ENCODE measurements at regions not wholly inside any gene's neighbourhood (a gene's known extent, or its start where the extent isn't known, plus 50 kb on each side); places are given as distances from the start of the nearest gene placed in this dataset.
"Not testable (repeated sequence)": the region's sequence is repeated elsewhere in the genome, so short reads cannot be mapped to it uniquely, and the experiment has no call there.

- Histone ChIP-seq H3K9me3 (ENCODE audit: control insufficient read depth, low read length) (peaks cover 44% of the 10 kb centered on the region), H3K27ac (ENCODE audit: insufficient read depth, low read depth, low read length, poor library complexity, severe bottlenecking) (no peak overlapping the region), H3K4me3 (ENCODE audit: insufficient read depth, low read depth, low read length) (no peak overlapping the region), H3K36me3 (ENCODE audit: control insufficient read depth, insufficient read depth, low read length) (no peaks in the 10 kb centered on the region), H3K27me3 (ENCODE audit: control insufficient read depth, insufficient read depth, low read length, poor library complexity, severe bottlenecking) (no peaks in the 10 kb centered on the region), H3K4me1 (ENCODE audit: control insufficient read depth, insufficient read depth, low read length) (no peaks in the 10 kb centered on the region)
- 65 to 72% methylated on average over 5 of the region's 5 CpGs for WGBS, 2 experiments
These were observed 760.8 kb upstream of the TPTE start for GRCh38 chr21:9760398-9761074.

GRCh38 chr21:9763306-9763705 lies 758.1 kb upstream of the TPTE start:
- Histone ChIP-seq H3K27me3 (ENCODE audit: control insufficient read depth, insufficient read depth, low read length, poor library complexity, severe bottlenecking) (no peaks in the 10 kb centered on the region), H3K4me1 (ENCODE audit: control insufficient read depth, insufficient read depth, low read length) (no peaks in the 10 kb centered on the region), H3K4me3 (ENCODE audit: insufficient read depth, low read depth, low read length) (no peak overlapping the region), H3K27ac (ENCODE audit: insufficient read depth, low read depth, low read length, poor library complexity, severe bottlenecking) (no peak overlapping the region), H3K36me3 (ENCODE audit: control insufficient read depth, insufficient read depth, low read length) (no peaks in the 10 kb centered on the region), H3K9me3 (ENCODE audit: control insufficient read depth, low read length) (peaks cover 51% of the 10 kb centered on the region)
- WGBS, 2 experiments = 68 to 79% methylated on average over 3 of the region's 3 CpGs

GRCh38 chr21:9763807-9764206 lies 757.6 kb upstream of the TPTE start:
- Histone ChIP-seq H3K27me3 (ENCODE audit: control insufficient read depth, insufficient read depth, low read length, poor library complexity, severe bottlenecking) (no peaks in the 10 kb centered on the region), H3K4me1 (ENCODE audit: control insufficient read depth, insufficient read depth, low read length) (no peaks in the 10 kb centered on the region), H3K27ac (ENCODE audit: insufficient read depth, low read depth, low read length, poor library complexity, severe bottlenecking) (no peak overlapping the region), H3K4me3 (ENCODE audit: insufficient read depth, low read depth, low read length) (no peak overlapping the region), H3K9me3 (ENCODE audit: control insufficient read depth, low read length) (peaks cover 49% of the 10 kb centered on the region), H3K36me3 (ENCODE audit: control insufficient read depth, insufficient read depth, low read length) (no peaks in the 10 kb centered on the region)
- 67 to 71% methylated on average over 4 of the region's 4 CpGs for WGBS, 2 experiments

- H3K9me3 ChIP-seq (ENCODE audit: control insufficient read depth, low read length) = peaks cover 50% of the 10 kb centered on the region
- not testable (repeated sequence) for H3K27ac ChIP-seq (ENCODE audit: insufficient read depth, low read depth, low read length, poor library complexity, severe bottlenecking); H3K27me3 ChIP-seq (ENCODE audit: control insufficient read depth, insufficient read depth, low read length, poor library complexity, severe bottlenecking); H3K4me1 ChIP-seq (ENCODE audit: control insufficient read depth, insufficient read depth, low read length); H3K36me3 ChIP-seq (ENCODE audit: control insufficient read depth, insufficient read depth, low read length); H3K4me3 ChIP-seq (ENCODE audit: insufficient read depth, low read depth, low read length)
- 77 to 78% methylated on average over 6 of the region's 6 CpGs for WGBS, 2 experiments
These were observed 757.1 kb upstream of the TPTE start for GRCh38 chr21:9764294-9764693.

GRCh38 chr21:9765538-9765937 lies 755.8 kb upstream of the TPTE start:
- H3K36me3 ChIP-seq (ENCODE audit: control insufficient read depth, insufficient read depth, low read length); H3K4me3 ChIP-seq (ENCODE audit: insufficient read depth, low read depth, low read length); H3K27me3 ChIP-seq (ENCODE audit: control insufficient read depth, insufficient read depth, low read length, poor library complexity, severe bottlenecking); H3K27ac ChIP-seq (ENCODE audit: insufficient read depth, low read depth, low read length, poor library complexity, severe bottlenecking); H3K4me1 ChIP-seq (ENCODE audit: control insufficient read depth, insufficient read depth, low read length): not testable (repeated sequence)
- peaks cover 48% of the 10 kb centered on the region for H3K9me3 ChIP-seq (ENCODE audit: control insufficient read depth, low read length)
- WGBS, 2 experiments = 51 to 64% methylated on average over 1 of the region's 1 CpG

- not testable (repeated sequence) for H3K36me3 ChIP-seq (ENCODE audit: control insufficient read depth, insufficient read depth, low read length); H3K27me3 ChIP-seq (ENCODE audit: control insufficient read depth, insufficient read depth, low read length, poor library complexity, severe bottlenecking); H3K4me1 ChIP-seq (ENCODE audit: control insufficient read depth, insufficient read depth, low read length); H3K4me3 ChIP-seq (ENCODE audit: insufficient read depth, low read depth, low read length); H3K27ac ChIP-seq (ENCODE audit: insufficient read depth, low read depth, low read length, poor library complexity, severe bottlenecking)
- H3K9me3 ChIP-seq (ENCODE audit: control insufficient read depth, low read length) = peaks cover 47% of the 10 kb centered on the region
- 86% methylated on average over 18 of the region's 19 CpGs for WGBS, 2 experiments
These were observed 754.3 kb upstream of the TPTE start for GRCh38 chr21:9766890-9767591.

- Histone ChIP-seq H3K27ac (ENCODE audit: insufficient read depth, low read depth, low read length, poor library complexity, severe bottlenecking) (no peak overlapping the region), H3K9me3 (ENCODE audit: control insufficient read depth, low read length) (peaks cover 53% of the 10 kb centered on the region), H3K4me3 (ENCODE audit: insufficient read depth, low read depth, low read length) (no peak overlapping the region), H3K27me3 (ENCODE audit: control insufficient read depth, insufficient read depth, low read length, poor library complexity, severe bottlenecking) (no peaks in the 10 kb centered on the region), H3K36me3 (ENCODE audit: control insufficient read depth, insufficient read depth, low read length) (no peaks in the 10 kb centered on the region), H3K4me1 (ENCODE audit: control insufficient read depth, insufficient read depth, low read length) (no peaks in the 10 kb centered on the region)
- 84 to 85% methylated on average over 44 of the region's 44 CpGs for WGBS, 2 experiments
These were observed 753.6 kb upstream of the TPTE start for GRCh38 chr21:9767592-9768375.

GRCh38 chr21:9768376-9769130 lies 752.8 kb upstream of the TPTE start:
- WGBS, 2 experiments = 86 to 90% methylated on average over 19 to 21 of the region's 21 CpGs
- H3K4me1 ChIP-seq (ENCODE audit: control insufficient read depth, insufficient read depth, low read length); H3K4me3 ChIP-seq (ENCODE audit: insufficient read depth, low read depth, low read length); H3K36me3 ChIP-seq (ENCODE audit: control insufficient read depth, insufficient read depth, low read length); H3K27ac ChIP-seq (ENCODE audit: insufficient read depth, low read depth, low read length, poor library complexity, severe bottlenecking); H3K27me3 ChIP-seq (ENCODE audit: control insufficient read depth, insufficient read depth, low read length, poor library complexity, severe bottlenecking): not testable (repeated sequence)
- H3K9me3 ChIP-seq (ENCODE audit: control insufficient read depth, low read length) = peaks cover 50% of the 10 kb centered on the region

- WGBS, 2 experiments = 78 to 82% methylated on average over 7 of the region's 9 CpGs
- H3K9me3 ChIP-seq (ENCODE audit: control insufficient read depth, low read length) = peaks cover 46% of the 10 kb centered on the region
- not testable (repeated sequence) for H3K4me3 ChIP-seq (ENCODE audit: insufficient read depth, low read depth, low read length); H3K27me3 ChIP-seq (ENCODE audit: control insufficient read depth, insufficient read depth, low read length, poor library complexity, severe bottlenecking); H3K4me1 ChIP-seq (ENCODE audit: control insufficient read depth, insufficient read depth, low read length); H3K36me3 ChIP-seq (ENCODE audit: control insufficient read depth, insufficient read depth, low read length); H3K27ac ChIP-seq (ENCODE audit: insufficient read depth, low read depth, low read length, poor library complexity, severe bottlenecking)
These were observed 752.3 kb upstream of the TPTE start for GRCh38 chr21:9769131-9769498.

Measured in ectodermal cell (in vitro differentiated cells).